Spleen (tissue), 11 donors: ENCODE measurements at regions not wholly inside any gene's neighbourhood (a gene's known extent, or its start where the extent isn't known, plus 50 kb on each side); places are given as distances from the start of the nearest gene placed in this dataset.

Experiments used
- DNase-seq: peaks from one replicate; pipeline ENCODE4 v3.0.0-alpha.2; 2020
- H3K27ac ChIP-seq, 8 donors: fragments of 200-600 bp; sonication (generic) in 7 of 8; 1 replicate in 4 of 8; 2 replicates in 4 of 8; pipeline versions ENCODE4 v1.5.0 to v1.8.0; 2016 to 2021; ENCODE audit warnings: inconsistent platforms in 4 of 8, mild to moderate bottlenecking in 4 of 8, moderate library complexity in 1 of 8
- H3K27me3 ChIP-seq, 7 donors: fragments of 200-600 bp; sonication (generic) in 6 of 7; replicated peaks in 1 of 7; 1 replicate in 4 of 7; 2 replicates in 3 of 7; pipeline versions ENCODE4 v1.5.0 to v1.8.0; 2016 to 2021; ENCODE audit warnings: inconsistent platforms in 3 of 7, mild to moderate bottlenecking in 1 of 7
- H3K36me3 ChIP-seq, 6 donors: fragments of 200-600 bp; sonication (generic) in 5 of 6; 1 replicate in 4 of 6; 2 replicates in 2 of 6; pipeline versions ENCODE4 v1.5.0 to v1.8.0; 2016 to 2021; ENCODE audit warnings: inconsistent platforms in 2 of 6
- H3K4me1 ChIP-seq, 6 donors: fragments of 200-600 bp; sonication (generic) in 5 of 6; 1 replicate in 3 of 6; 2 replicates in 3 of 6; pipeline versions ENCODE4 v1.5.0 to v1.8.0; 2016 to 2021; ENCODE audit warnings: inconsistent platforms in 3 of 6
- H3K4me3 ChIP-seq, 8 donors: fragments of 200-600 bp; sonication (generic) in 7 of 8; 1 replicate in 4 of 8; 2 replicates in 4 of 8; pipeline versions ENCODE4 v1.5.0 to v1.8.0; 2016 to 2021; ENCODE audit warnings: inconsistent platforms in 4 of 8, mild to moderate bottlenecking in 4 of 8, moderate library complexity in 2 of 8
- H3K9me3 ChIP-seq, 8 donors: fragments of 200-600 bp; sonication (generic) in 7 of 8; 1 replicate in 4 of 8; 2 replicates in 4 of 8; pipeline versions ENCODE4 v1.5.0 to v1.8.0; 2016 to 2021; ENCODE audit warnings: inconsistent platforms in 4 of 8
- POLR2A ChIP-seq, 3 donors: fragments of 450-650 bp; IDR thresholded peaks; one replicate each; pipeline ENCODE4 v1.5.1; 2017; ENCODE audit warnings: antibody characterized with exemption in 3 of 3, mild to moderate bottlenecking in 1 of 3
- POLR2AphosphoS5 ChIP-seq, 3 donors: sonication (generic); formaldehyde crosslinking; IDR thresholded peaks; one replicate each; pipeline ENCODE4 v1.5.1; 2017; ENCODE audit warnings: antibody characterized with exemption in 3 of 3
- WGBS, 5 donors: extraction: QIAGEN DNeasy Blood & Tissue Kit in 3 of 5; methylation state at CpG; one replicate each; pipeline versions ENCODE4 v1.1.5 to v1.1.7; 2013 to 2018; 5-methylcytosine and 5-hydroxymethylcytosine counted together
- intact Hi-C: fragments of 100-400 bp; cut with DNase I; formaldehyde crosslinking; loops from one replicate; pipeline ENCODE4 v1.15.0; 2023; ENCODE audit warnings: low total_unique reads
- TF ChIP-seq, protein P1 (sequence below), 11 experiments: fragments of 200-600 bp in 7 of 11; fragments of 450-650 bp in 4 of 11; sonication (generic) in 4 of 11; IDR thresholded peaks in 8 of 11; conservative IDR thresholded peaks in 3 of 11; 1 replicate in 7 of 11; 2 replicates in 4 of 11; pipeline versions ENCODE4 v1.4.0 to v1.8.0; 2016 to 2021; ENCODE audit warnings: antibody characterized with exemption in 11 of 11, inconsistent platforms in 4 of 11, mild to moderate bottlenecking in 1 of 11
- donor health status: healthy with polysubstance abuse.
- donor health status: DM: no; HTN: no; CAD: no; lungs with moderate emphysema.
- donor health status: DM: no; HTN: no; CAD: no.
- donor health status: Bipolar disorder and iron deficiency.
- donor health status: healthy.
- donor health status: DM: no; HTN: no; CAD: no.
- donor health status: DM: yes; HTN: yes; CAD: no.

DNA sequence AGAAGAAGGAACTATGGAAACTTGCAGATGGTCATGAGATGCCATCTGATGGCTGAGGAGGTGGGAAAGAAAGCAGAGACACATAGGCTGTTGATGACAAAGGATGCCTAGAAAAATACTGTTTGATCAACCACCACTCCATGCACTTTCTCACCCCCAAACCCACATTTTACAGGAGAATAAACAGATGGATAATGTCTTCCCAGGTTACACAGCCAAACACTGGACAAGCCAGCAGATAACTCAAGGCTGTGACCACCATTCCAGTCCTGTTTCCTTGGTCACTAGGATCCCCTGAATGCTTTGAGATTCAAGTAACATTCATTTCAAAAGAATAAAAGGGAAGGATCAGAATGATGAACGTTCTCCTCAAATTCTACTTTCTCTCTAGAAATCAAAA lies 733.0 kb upstream of the SOX11 start:
- DNase-seq, result no peak
- no peaks in the 10 kb centered on the region for H3K27me3 ChIP-seq
- intact Hi-C loops, result no loop called here
- H3K36me3 ChIP-seq, result no peaks in the 10 kb centered on the region
- no peak overlapping the region for H3K4me3 ChIP-seq
- 67 to 84% (median 79%) methylated on average over 1 of the region's 1 CpG for WGBS, 5 donors
- no peaks in the 10 kb centered on the region for H3K9me3 ChIP-seq
- TF ChIP-seq POLR2A (IDR thresholded peaks at IDR 0.05) (no peak), POLR2AphosphoS5 (IDR thresholded peaks at IDR 0.05) (no peak)
- TF ChIP-seq, protein P1, sequence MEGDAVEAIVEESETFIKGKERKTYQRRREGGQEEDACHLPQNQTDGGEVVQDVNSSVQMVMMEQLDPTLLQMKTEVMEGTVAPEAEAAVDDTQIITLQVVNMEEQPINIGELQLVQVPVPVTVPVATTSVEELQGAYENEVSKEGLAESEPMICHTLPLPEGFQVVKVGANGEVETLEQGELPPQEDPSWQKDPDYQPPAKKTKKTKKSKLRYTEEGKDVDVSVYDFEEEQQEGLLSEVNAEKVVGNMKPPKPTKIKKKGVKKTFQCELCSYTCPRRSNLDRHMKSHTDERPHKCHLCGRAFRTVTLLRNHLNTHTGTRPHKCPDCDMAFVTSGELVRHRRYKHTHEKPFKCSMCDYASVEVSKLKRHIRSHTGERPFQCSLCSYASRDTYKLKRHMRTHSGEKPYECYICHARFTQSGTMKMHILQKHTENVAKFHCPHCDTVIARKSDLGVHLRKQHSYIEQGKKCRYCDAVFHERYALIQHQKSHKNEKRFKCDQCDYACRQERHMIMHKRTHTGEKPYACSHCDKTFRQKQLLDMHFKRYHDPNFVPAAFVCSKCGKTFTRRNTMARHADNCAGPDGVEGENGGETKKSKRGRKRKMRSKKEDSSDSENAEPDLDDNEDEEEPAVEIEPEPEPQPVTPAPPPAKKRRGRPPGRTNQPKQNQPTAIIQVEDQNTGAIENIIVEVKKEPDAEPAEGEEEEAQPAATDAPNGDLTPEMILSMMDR (IDR thresholded peaks at IDR 0.05 in 8 of 11, conservative IDR thresholded peaks at IDR 0.05 in 3 of 11), result no peak
- H3K27ac ChIP-seq, result no peak overlapping the region
- no peaks in the 10 kb centered on the region for H3K4me1 ChIP-seq

DNA sequence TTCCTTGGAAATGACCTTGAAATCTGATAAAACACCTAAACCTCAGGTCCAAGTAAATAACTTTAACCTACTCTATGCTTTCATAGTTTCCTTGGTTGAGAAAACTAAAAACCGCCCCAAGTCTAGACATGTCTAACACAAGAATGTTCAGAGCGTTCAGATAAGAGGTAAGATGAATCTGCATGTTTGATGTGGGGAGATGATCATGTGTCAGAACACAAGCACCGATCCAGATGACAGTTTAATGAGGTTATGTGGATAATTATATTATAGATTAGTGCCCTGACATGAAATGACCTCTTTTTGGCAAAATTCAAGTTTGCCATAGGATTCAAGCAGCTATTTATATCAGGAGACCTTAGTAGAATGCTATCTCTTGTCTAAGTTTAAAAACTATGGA lies 729.8 kb upstream of the SOX11 start:
- H3K27me3 ChIP-seq, result no peaks in the 10 kb centered on the region
- no peak overlapping the region for H3K27ac ChIP-seq
- intact Hi-C loops, result no loop called here
- H3K4me3 ChIP-seq, result no peak overlapping the region
- no peak for DNase-seq
- no peaks in the 10 kb centered on the region for H3K9me3 ChIP-seq
- TF ChIP-seq, protein P1 (IDR thresholded peaks at IDR 0.05 in 8 of 11, conservative IDR thresholded peaks at IDR 0.05 in 3 of 11), result no peak
- TF ChIP-seq POLR2A (IDR thresholded peaks at IDR 0.05) (no peak), POLR2AphosphoS5 (IDR thresholded peaks at IDR 0.05) (no peak)
- no peaks in the 10 kb centered on the region for H3K4me1 ChIP-seq
- H3K36me3 ChIP-seq, result no peaks in the 10 kb centered on the region
- WGBS, 5 donors, result 72 to 91% (median 84%) methylated on average over 3 of the region's 3 CpGs

DNA sequence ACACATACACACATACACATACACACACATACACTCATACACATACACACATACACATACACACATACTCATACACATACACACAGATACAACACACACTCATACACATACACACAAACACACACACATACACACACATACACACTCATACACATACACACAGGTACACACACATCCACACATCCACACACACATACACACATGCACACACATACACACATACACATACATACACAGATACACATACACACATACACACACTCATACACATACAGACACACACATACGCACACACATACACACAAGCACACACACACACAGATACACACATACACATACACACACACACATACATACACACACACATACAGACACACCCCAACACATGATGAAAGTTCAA lies 729.1 kb upstream of the SOX11 start:
- TF ChIP-seq POLR2AphosphoS5 (IDR thresholded peaks at IDR 0.05), result no peak
- no peak for TF ChIP-seq POLR2A (IDR thresholded peaks at IDR 0.05)
- TF ChIP-seq, protein P1 (IDR thresholded peaks at IDR 0.05 in 8 of 11, conservative IDR thresholded peaks at IDR 0.05 in 3 of 11), result no peak
- H3K4me3 ChIP-seq, result no peak overlapping the region
- DNase-seq, result no peak

DNA sequence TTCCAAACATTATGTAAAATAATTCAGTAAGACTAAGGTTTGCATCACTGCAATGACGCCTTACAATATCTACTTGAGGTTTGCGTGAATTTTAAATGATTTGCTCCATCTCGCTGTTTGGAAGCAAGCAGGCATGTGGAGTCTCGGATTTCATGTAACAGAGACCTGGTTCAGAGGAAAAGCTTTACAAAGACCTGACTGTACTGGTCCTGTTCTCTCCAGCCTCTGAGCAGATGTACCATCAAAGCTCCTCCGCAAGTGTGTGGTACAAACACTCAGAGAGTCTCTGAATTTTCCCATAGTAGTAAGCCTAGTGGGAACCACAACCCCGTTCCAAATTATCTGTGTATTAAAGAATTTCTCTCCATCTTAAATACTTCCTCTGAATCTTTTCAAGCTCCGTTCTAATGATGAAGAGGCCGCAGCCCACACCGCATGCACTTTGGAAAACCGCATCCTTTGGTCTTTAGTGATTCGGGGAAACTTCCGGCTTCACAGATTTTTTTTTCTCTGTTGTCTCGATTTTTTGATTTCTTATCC lies 728.1 kb upstream of the SOX11 start:
- Histone ChIP-seq H3K4me3 (no peak overlapping the region), H3K27ac (no peak overlapping the region), H3K27me3 (no peaks in the 10 kb centered on the region), H3K4me1 (no peaks in the 10 kb centered on the region), H3K36me3 (no peaks in the 10 kb centered on the region), H3K9me3 (no peaks in the 10 kb centered on the region)
- intact Hi-C loops, result no loop called here
- TF ChIP-seq, protein P1 (IDR thresholded peaks at IDR 0.05 in 8 of 11, conservative IDR thresholded peaks at IDR 0.05 in 3 of 11), result no peak
- TF ChIP-seq POLR2A (IDR thresholded peaks at IDR 0.05) (no peak), POLR2AphosphoS5 (IDR thresholded peaks at IDR 0.05) (no peak)
- DNase-seq, result no peak
- 81 to 87% (median 84%) methylated on average over 13 of the region's 13 CpGs for WGBS, 5 donors

More for the DNA sequence above, 729.1 kb upstream of the SOX11 start:
- Histone ChIP-seq H3K36me3 (no peaks in the 10 kb centered on the region), H3K4me1 (no peaks in the 10 kb centered on the region), H3K9me3 (no peaks in the 10 kb centered on the region), H3K27ac (no peak overlapping the region), H3K27me3 (no peaks in the 10 kb centered on the region)
- intact Hi-C loops, result no loop called here
- WGBS, 5 donors, result 82 to 97% (median 96%) methylated on average over 1 of the region's 1 CpG
